IPS-18c (cell line): ENCODE measurements at regions not wholly inside any gene's neighbourhood (a gene's known extent, or its start where the extent isn't known, plus 50 kb on each side); places are given as distances from the start of the nearest gene placed in this dataset.

Experiments used
- H3K4me3 ChIP-seq: 2 replicates; pipeline ENCODE4 v1.7.0; 2013; ENCODE audit warnings: low read depth, mild to moderate bottlenecking, low read length, moderate library complexity; ENCODE audit not compliant: insufficient read depth
- H3K9me3 ChIP-seq: one replicate; pipeline ENCODE4 v1.6.1; 2013; ENCODE audit warnings: mild to moderate bottlenecking, low read length, moderate library complexity; ENCODE audit not compliant: control insufficient read depth, insufficient read depth

DNA sequence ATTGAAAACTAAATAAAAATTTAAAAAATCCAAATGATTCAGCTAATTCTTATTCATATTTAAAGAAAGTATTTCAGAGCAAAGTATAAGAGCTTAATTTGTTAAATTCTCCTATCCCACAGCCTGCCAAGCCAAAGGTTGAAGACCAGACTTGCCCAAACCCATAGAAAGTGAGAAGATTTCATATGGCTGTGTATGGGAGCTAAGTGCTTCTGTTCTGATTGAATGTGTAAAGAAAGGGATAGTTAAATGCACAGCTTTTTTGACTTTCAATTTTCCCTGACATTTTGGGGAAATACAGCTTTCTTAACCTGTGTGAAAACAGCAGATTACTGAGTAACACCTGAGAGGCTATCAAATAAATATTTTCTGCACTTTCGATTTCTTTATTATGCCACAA lies 125.0 kb upstream of the MTAP start:
- Histone ChIP-seq H3K4me3 (no peak overlapping the region), H3K9me3 (no peaks in the 10 kb centered on the region)

DNA sequence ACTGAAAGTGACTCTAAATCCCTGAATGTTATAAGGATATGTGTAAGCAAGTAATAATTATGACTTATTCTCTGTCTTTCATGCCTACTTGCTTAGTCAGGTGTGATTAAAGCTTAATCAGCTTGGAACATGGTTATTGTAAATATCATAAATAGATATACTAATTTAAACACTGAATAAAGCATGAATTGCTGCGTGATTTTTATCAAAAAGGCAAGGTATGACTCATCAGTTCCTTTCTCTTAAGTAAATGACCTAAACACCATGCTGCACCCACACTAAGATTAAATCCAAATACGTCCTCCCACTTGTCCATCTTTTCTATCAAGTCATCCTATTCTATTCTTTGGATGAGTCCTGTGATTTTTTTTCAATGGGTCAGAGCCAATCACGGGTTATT lies 124.6 kb upstream of the MTAP start:
- Histone ChIP-seq H3K9me3 (no peaks in the 10 kb centered on the region), H3K4me3 (no peak overlapping the region)

DNA sequence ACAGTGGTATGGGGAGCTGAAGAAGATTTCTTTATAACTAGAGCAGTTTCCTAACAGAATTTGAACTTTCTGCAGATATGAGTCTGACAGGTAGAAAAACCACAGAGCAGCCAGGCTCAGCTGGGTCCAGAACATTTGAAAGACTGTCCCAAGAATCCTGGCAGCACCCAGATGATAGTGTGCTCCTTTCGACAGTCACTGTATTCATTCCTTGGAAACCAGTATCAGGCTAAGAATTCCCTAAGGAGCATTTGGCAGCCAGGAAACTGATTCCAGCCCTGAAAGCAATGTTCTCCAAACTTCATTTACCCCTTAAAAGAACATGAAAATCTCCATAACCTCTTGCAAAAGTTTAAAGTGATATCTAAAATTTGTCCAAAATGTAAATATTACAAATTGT lies 123.0 kb upstream of the MTAP start:
- H3K9me3 ChIP-seq = no peaks in the 10 kb centered on the region
- no peak overlapping the region for H3K4me3 ChIP-seq

DNA sequence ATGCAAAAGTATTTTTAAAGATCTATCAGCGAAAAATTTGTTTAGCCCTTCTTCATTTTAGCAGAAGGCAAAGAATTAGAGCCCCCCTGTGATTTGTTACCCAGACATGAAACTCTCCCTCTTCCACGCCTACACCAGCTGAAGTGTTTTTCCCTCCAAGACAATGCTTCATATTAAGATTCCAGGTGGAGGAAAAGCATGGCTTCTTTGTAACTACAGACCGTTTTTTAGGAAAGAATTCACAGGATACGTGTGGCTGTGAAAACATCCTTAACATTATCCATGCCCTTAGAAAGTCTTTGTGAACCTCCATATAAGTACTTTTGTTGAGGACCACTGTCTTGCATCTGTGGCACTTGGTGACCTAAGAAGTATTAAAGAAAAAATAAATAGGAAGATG lies 121.8 kb upstream of the MTAP start:
- H3K4me3 ChIP-seq = no peak overlapping the region
- no peaks in the 10 kb centered on the region for H3K9me3 ChIP-seq

DNA sequence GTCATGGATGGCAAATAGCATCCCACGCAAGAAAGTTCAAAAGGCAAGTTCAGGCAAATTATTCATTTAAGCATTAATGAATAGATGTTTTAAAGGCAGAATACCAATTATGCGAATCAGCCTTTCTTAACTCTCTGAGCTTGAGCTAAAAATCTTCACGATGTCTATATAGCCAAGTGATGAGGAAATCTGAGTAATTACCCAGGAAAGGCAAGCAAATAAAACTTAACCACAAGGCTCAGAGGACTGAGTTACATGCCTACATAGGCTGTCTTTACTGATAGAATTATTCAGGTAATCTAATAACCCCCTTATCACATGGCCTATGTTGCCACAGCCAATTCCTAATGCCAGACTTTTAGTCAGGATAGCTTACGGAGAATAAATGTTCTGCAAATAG lies 120.8 kb upstream of the MTAP start:
- Histone ChIP-seq H3K9me3 (no peaks in the 10 kb centered on the region), H3K4me3 (no peak overlapping the region)

DNA sequence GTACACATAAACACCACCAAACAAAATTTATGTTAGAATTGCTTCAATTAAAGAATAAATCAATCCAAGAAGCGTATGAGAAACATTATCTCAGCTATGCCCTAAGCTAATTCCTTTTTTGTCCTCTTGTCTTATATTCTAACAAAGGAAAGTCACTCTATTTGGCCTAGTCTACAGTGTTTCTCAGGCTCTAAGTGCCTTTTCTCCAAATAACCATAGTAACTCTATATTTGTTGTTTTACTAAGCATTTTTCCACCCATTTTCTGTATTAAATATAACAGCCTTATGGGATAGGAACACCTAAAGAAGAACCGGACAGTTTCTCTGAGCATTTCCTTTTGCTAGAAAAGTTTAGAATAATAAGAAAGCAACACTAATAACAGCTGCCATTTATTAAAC lies 120.1 kb upstream of the MTAP start:
- no peaks in the 10 kb centered on the region for H3K9me3 ChIP-seq
- no peak overlapping the region for H3K4me3 ChIP-seq

DNA sequence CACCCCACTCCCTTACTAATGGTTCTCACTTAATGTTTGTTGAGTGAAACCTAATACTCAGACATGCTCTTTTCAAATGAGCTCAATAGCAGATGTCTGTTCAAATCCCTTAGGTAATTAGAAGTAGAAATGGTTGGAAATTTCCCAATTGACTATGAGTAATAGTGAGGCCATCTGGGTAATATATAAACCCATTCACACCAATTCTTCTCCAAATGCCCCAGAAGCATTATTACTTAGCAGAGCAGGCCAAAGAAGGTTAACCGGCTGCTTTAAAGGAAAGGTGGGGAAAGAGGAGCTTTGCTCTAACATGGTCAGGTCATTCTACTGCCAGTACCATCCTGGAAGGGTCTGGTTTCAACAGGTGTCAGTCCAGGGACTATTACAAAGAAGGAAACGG lies 119.5 kb upstream of the MTAP start:
- Histone ChIP-seq H3K9me3 (no peaks in the 10 kb centered on the region), H3K4me3 (no peak overlapping the region)

DNA sequence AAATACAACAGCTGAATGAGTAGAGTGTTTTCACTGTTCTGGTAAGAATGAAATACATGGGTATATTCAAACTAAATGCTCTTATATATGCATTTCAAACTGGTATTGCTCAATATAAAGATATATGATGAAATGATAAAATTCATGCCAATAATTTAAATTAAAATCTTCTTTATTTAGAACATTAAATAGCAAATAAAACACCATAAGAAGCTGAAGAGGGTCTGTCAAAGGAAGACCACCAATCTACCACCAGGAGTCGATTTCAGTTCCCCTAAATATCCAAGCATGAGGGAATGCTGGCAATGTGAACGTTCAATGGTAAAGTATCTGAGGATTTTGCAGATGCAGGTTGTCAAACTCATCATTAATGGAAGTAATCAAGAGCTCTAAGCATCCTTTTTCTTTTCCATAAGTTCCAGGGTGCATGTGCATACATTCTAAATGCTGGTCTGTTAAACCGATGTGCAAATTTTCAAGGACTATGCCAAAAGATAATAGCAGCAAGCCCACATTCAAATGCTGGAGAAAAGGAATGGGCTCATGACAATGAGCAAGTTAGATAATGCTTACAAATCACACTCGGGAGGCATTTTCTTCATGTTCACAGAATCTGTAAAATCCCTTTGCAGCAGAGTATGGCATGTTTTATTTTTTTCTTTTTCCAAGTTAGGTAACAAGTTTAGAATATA lies 118.8 kb upstream of the MTAP start:
- Histone ChIP-seq H3K9me3 (no peaks in the 10 kb centered on the region), H3K4me3 (no peak overlapping the region)

DNA sequence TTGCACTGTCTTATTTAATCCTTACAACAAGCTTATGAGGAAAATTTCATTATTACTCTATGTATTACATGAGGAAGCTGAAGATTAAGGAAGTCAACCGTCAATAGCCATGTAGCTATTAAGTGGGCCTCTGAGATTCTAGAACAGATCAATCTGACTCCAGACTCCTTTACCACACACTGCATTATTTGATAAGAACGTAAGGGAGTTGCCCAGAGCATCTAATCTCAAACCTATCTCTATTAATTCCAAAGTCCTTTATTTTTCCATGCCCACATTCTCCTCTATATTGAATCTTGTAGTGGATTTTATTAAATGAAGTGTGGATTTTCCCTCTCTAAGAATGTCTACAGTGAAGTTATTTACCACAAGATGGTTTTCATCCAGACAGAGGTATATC lies 118.2 kb upstream of the MTAP start:
- Histone ChIP-seq H3K9me3 (no peaks in the 10 kb centered on the region), H3K4me3 (no peak overlapping the region)

DNA sequence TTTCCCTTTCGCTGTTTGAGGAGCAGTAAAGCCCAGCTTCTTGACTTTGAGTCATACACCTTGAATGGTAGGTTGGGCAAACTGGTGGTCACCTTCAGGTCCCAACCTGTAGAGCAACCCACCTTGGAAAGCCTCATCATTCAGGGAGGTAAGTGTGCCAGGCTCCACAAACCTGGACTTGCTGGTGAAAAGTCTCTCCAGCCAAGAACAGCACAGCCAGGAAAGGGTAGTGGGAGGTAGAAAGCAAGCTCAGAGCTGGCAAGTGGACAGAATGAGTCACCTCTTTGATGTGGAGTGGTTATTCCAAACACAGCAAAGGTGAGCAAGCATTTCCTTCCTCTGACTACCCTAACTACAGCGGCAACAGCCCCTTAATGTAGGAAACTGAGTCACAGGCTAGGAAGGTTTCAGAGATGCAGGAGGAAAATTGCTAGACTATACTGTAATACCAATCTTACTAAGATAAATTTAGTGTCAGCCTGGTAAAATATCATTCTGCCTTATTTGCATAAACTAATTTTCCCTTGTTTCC lies 117.5 kb upstream of the MTAP start:
- Histone ChIP-seq H3K9me3 (no peaks in the 10 kb centered on the region), H3K4me3 (no peak overlapping the region)

DNA sequence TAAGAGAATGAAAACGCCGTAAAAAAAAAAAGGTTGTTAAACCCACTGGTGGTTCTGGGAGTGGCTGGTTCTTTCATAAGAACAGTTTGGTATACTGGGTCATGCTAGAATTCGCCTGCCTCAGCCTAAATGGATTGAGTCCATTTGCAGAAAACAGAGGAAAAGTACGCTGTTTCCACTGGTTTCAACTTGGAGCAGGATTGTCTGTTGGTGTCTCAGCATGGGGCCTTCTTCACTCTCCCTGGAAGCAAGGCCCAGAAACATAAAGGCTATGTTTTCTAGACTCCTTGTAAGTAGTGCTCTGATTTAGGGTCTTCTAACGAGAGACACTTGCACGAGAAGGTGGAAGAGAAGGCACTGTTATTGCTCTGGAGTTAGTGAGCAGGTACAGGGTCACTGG lies 116.9 kb upstream of the MTAP start:
- H3K9me3 ChIP-seq = no peaks in the 10 kb centered on the region

DNA sequence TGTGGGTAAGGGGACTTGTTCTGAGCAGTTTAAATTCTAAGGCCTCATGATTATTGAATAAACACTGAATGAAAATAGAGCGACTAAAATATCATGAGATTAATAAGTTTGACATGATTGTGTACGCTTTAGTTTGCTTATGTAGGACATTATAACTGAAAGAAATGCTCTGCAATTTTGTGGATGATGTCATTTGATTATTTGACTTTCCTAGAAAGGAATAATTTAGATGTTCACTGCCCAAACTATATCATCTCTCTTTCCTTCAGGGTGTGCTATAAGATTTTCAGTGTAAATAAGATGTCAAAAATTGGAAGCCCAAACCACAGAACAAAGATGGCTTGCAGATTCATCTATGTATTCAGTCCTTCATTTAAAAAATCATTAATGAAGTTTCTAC lies 115.7 kb upstream of the MTAP start:
- Histone ChIP-seq H3K9me3 (no peaks in the 10 kb centered on the region), H3K4me3 (no peak overlapping the region)

More for the DNA sequence above, 116.9 kb upstream of the MTAP start:
- no peak overlapping the region for H3K4me3 ChIP-seq

DNA sequence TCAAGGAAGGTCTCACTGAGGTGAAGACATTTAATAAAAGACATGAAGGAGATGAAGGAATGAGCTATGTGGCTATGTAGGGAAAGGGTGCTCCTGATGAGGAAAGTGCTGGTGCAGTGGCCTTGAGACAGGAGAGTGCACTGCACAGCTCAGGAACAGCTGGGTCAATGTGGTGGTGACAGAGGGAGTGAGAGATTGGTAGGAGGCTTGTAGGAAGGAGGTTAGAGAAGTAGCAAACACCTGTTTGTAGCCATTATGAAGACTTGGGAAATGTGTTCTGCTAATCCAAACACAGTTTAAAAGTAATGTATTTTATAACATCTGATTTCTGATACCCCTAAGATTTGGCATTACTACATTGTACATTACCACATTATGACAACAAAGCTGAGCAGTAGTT lies 115.1 kb upstream of the MTAP start:
- H3K4me3 ChIP-seq = no peak overlapping the region

DNA sequence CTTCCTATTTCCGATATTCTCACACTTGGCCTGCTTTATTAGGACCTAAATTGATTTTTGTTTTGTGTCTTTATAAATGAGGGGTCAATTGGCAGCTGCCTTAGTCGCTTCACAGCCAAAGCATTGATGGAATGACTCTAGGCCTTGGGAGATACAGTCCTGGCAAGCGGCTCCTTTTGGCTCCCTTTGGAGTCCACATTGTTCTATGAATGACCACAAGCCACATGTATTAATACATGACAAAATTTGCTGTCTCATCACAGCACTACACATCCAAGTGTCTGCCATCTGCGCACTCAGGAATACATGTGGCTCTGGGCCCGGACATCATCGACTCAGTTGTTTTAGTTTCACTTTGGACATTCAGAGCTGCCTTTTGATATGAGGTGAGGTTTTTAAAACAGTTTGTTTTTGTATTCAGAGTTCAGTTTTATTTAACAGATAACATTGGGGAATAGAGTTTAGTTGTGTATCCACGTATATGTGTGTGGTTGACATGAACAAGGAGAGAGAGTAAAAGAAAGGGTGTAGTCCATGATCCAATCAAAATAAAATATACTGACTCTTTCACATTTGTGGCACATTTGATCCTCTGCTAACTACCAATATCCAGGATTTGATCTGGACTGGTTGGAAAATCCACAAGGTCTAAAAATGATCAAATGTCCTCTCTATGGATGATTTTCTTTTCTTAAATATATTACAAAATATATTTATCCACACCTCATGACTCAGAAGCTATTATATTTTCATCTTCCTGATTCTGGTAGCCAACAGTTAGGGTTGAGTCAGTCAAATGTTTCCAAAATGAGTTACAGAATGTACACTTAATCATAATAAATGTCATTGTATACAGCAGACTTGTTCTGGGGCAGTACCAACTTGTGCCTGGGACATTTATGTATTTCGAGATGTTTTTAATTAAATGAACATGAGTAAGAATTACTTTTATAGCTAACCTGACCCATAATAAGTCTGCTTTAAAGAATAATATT lies 114.0 kb upstream of the MTAP start:
- Histone ChIP-seq H3K9me3 (no peaks in the 10 kb centered on the region), H3K4me3 (no peak overlapping the region)

More for the DNA sequence above, 115.1 kb upstream of the MTAP start:
- H3K9me3 ChIP-seq = no peaks in the 10 kb centered on the region

DNA sequence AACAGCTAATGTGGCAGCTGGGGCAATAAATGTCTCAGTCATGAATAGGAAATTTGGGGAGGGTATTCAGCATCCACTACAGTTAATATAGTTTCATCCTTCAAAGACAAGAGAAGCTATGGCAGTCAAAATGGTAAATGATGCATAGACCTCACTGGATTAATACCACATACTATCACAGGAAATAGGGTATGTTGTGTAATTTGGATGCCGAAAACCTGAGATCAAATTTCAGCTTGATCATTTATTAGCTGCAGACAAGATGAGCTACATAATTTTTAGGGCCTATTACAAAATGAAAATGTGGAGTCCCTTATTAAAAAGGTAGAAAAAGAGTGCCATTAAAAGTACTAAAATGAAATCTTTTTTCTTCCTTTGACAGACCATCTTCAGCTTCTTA lies 112.6 kb upstream of the MTAP start:
- Histone ChIP-seq H3K4me3 (no peak overlapping the region), H3K9me3 (no peaks in the 10 kb centered on the region)

DNA sequence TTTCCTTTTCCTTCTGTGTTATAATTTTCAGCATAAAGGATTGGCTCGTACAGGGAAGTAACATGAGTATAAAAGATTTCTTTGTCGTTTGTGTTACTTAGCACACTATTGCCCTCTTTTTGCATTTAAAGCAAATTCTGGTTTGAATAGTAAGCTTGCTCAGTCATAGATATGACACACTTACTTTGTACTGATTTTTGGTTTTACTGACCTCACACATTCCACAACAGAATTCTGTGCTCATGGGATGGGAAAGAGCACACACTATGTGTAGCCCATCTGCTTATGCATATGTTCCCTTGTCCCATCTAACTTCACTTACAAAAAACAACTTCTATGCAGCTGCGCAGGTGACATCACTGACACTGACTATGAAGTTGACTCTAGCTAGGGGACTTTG lies 111.9 kb upstream of the MTAP start:
- no peaks in the 10 kb centered on the region for H3K9me3 ChIP-seq
- H3K4me3 ChIP-seq = no peak overlapping the region

DNA sequence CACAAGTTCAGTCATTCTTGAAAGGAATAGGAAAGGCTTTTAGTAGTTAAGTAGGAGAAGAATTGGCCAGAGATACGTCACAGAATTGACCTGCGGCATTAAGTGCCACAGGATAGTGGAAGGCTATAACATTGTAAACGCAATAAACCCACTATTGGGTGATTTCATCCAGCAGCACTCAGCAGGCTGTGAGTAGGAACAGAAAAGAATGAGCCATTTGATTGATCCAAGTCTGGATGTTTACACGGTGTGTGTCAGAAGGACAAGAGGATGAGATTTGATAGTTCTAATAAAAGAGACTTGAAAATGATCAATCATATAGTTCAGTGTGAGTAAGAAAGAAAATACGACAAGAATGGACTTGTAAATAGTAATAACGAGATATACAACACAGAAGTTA lies 110.0 kb upstream of the MTAP start:
- Histone ChIP-seq H3K4me3 (no peak overlapping the region), H3K9me3 (peaks cover 3% of the 10 kb centered on the region)

DNA sequence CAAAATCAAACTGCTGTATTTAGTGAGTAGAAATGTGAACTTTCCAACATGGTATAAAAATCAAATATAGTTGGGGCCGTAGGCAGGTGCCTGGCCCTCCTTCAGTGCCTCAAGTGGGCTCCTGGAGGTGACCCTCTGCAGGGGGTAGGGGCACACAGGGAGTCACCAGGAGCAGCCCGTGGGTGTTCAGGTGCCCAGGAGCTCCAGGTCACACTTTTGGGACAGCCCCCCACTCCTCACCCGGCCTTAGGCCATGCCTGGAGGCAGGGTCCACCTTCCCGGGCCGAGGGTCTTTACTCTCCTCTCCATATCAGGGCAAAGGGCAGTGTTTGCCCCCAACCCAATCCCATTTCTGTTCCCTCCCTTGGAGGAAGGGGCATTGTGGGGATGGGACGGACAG lies 108.0 kb upstream of the MTAP start:
- H3K9me3 ChIP-seq = peaks cover 3% of the 10 kb centered on the region
- H3K4me3 ChIP-seq = no peak overlapping the region
